KMS-11 (cell line): ENCODE measurements at regions not wholly inside any gene's neighbourhood (a gene's known extent, or its start where the extent isn't known, plus 50 kb on each side); places are given as distances from the start of the nearest gene placed in this dataset.

Experiments used
- H2AFZ ChIP-seq: fragments of 200-600 bp; sonication (generic); 2 replicates; pipeline ENCODE4 v1.6.1; 2016; ENCODE audit warnings: antibody characterized with exemption, mixed run types, low read depth
- H3K27ac ChIP-seq: fragments of 200-600 bp; sonication (generic); 2 replicates; pipeline ENCODE4 v1.6.1; 2016; ENCODE audit warnings: mild to moderate bottlenecking, mixed run types
- H3K27me3 ChIP-seq: fragments of 200-600 bp; sonication (generic); 2 replicates; pipeline ENCODE4 v1.6.1; 2017; ENCODE audit warnings: mild to moderate bottlenecking, low read depth, mixed run types, moderate library complexity; ENCODE audit not compliant: insufficient read depth
- H3K36me3 ChIP-seq: fragments of 200-600 bp; sonication (generic); 2 replicates; pipeline ENCODE4 v1.6.1; 2017; ENCODE audit warnings: mild to moderate bottlenecking, mixed run types; ENCODE audit not compliant: insufficient read depth
- H3K4me1 ChIP-seq: fragments of 200-600 bp; sonication (generic); 2 replicates; pipeline ENCODE4 v1.6.1; 2016; ENCODE audit warnings: mild to moderate bottlenecking, low read depth, mixed run types; ENCODE audit not compliant: poor library complexity, severe bottlenecking
- H3K4me2 ChIP-seq: fragments of 200-600 bp; sonication (generic); 2 replicates; pipeline ENCODE4 v1.7.0; 2016; ENCODE audit warnings: mild to moderate bottlenecking, mixed run types
- H3K4me3 ChIP-seq: fragments of 200-600 bp; sonication (generic); IDR thresholded peaks from 2 replicates; pipeline ENCODE4 v1.6.1; 2017; ENCODE audit warnings: low read depth, low read length, mixed read lengths; ENCODE audit not compliant: insufficient read depth
- H3K79me2 ChIP-seq: fragments of 200-600 bp; sonication (generic); 2 replicates; pipeline ENCODE4 v1.6.1; 2016; ENCODE audit warnings: low read depth, mixed run types; ENCODE audit not compliant: insufficient read depth
- H3K9ac ChIP-seq: fragments of 200-600 bp; sonication (generic); 2 replicates; pipeline ENCODE4 v1.6.1; 2016; ENCODE audit warnings: mild to moderate bottlenecking, mixed run types
- H4K20me1 ChIP-seq: fragments of 200-600 bp; sonication (generic); 2 replicates; pipeline ENCODE4 v1.6.1; 2016; ENCODE audit warnings: mild to moderate bottlenecking, mixed run types; ENCODE audit not compliant: insufficient read depth
- CTCF ChIP-seq: fragments of 200-600 bp; sonication (generic); conservative IDR thresholded peaks from 2 replicates; pipeline ENCODE4 v1.6.1; 2017; ENCODE audit warnings: low read depth, mild to moderate bottlenecking, antibody characterized with exemption, low read length, moderate library complexity, mixed read lengths

- Histone ChIP-seq H3K4me3 (no peak overlapping the region), H3K27ac (no peak overlapping the region), H2AFZ (no peak overlapping the region), H3K4me1 (no peaks in the 10 kb centered on the region), H3K4me2 (no peak overlapping the region), H3K27me3 (no peaks in the 10 kb centered on the region), H3K79me2 (no peaks in the 10 kb centered on the region), H3K36me3 (no peaks in the 10 kb centered on the region), H4K20me1 (no peaks in the 10 kb centered on the region), H3K9ac (no peak overlapping the region)
- TF ChIP-seq CTCF: no peak
These were observed 915.9 kb downstream of the PDHA2 start for GRCh38 chr4:96755569-96756484.

GRCh38 chr4:96756584-96756983 is 916.7 kb downstream of the PDHA2 start:
- Histone ChIP-seq H3K9ac (no peak overlapping the region), H3K4me2 (no peak overlapping the region), H3K36me3 (no peaks in the 10 kb centered on the region), H3K79me2 (no peaks in the 10 kb centered on the region), H2AFZ (no peak overlapping the region), H3K27me3 (no peaks in the 10 kb centered on the region), H3K27ac (no peak overlapping the region), H3K4me1 (no peaks in the 10 kb centered on the region), H3K4me3 (no peak overlapping the region), H4K20me1 (no peaks in the 10 kb centered on the region)
- TF ChIP-seq CTCF: no peak

- Histone ChIP-seq H3K9ac (no peak overlapping the region), H3K4me2 (no peak overlapping the region), H4K20me1 (no peaks in the 10 kb centered on the region), H3K36me3 (no peaks in the 10 kb centered on the region), H2AFZ (no peak overlapping the region), H3K27me3 (no peaks in the 10 kb centered on the region), H3K4me3 (no peak overlapping the region), H3K4me1 (no peaks in the 10 kb centered on the region), H3K27ac (no peak overlapping the region), H3K79me2 (no peaks in the 10 kb centered on the region)
- TF ChIP-seq CTCF: no peak
These were observed 923.7 kb downstream of the PDHA2 start for GRCh38 chr4:96763546-96763945.

- Histone ChIP-seq H3K4me2 (no peak overlapping the region), H3K36me3 (no peaks in the 10 kb centered on the region), H2AFZ (no peak overlapping the region), H3K9ac (no peak overlapping the region), H3K79me2 (no peaks in the 10 kb centered on the region), H3K27ac (no peak overlapping the region), H3K4me3 (no peak overlapping the region), H3K4me1 (no peaks in the 10 kb centered on the region), H3K27me3 (no peaks in the 10 kb centered on the region), H4K20me1 (no peaks in the 10 kb centered on the region)
- TF ChIP-seq CTCF: no peak
These were observed 926.5 kb downstream of the PDHA2 start for GRCh38 chr4:96766359-96766758.
